H1 (cell line): ENCODE measurements at regions not wholly inside any gene's neighbourhood (a gene's known extent, or its start where the extent isn't known, plus 50 kb on each side); places are given as distances from the start of the nearest gene placed in this dataset.

ENCODE experiments used
- CTCF ChIA-PET: fragments of 300-600 bp; sonication (Branson Sonifier 250); formaldehyde crosslinking; loops from one replicate; lab custom pipeline; 2021; ENCODE audit not compliant: partially characterized antibody; lab: Charles Lee
- POLR2A ChIA-PET: fragments of 300-600 bp; sonication (Branson Sonifier 250); formaldehyde crosslinking; loops from one replicate; lab custom pipeline; 2021; ENCODE audit warnings: inconsistent platforms; ENCODE audit not compliant: partially characterized antibody; lab: Charles Lee
- DNase-seq, 2 experiments: peaks; one replicate each; pipeline versions ENCODE4 v3.0.0 to v3.0.0-alpha.2; 2010 to 2022; ENCODE audit warnings: low spot score in 2 of 2, low read depth in 1 of 2, mixed read lengths in 1 of 2
- FAIRE-seq: peaks from 2 replicates; lab custom pipeline; 2011; peaks lifted over from hg19 to GRCh38; lab: Jason Lieb, UNC
- H2AFZ ChIP-seq: 2 replicates; pipeline ENCODE4 v1.8.1; 2012; ENCODE audit warnings: low read length, inconsistent platforms
- H2AK5ac ChIP-seq: 2 replicates; pipeline ENCODE4 v1.6.1; 2013; ENCODE audit warnings: low read depth, low read length
- H2BK120ac ChIP-seq: replicated peaks from 2 replicates; pipeline ENCODE3; 2013; ENCODE audit warnings: low read depth, low read length, inconsistent platforms
- H2BK12ac ChIP-seq: 2 replicates; pipeline ENCODE4 v1.6.1; 2013; ENCODE audit warnings: low read depth, low read length
- H2BK15ac ChIP-seq: 2 replicates; pipeline ENCODE4 v1.6.1; 2013; ENCODE audit warnings: low read length
- H2BK20ac ChIP-seq: 2 replicates; pipeline ENCODE4 v1.6.1; 2013; ENCODE audit warnings: low read length
- H2BK5ac ChIP-seq: 2 replicates; pipeline ENCODE4 v1.6.1; 2013; ENCODE audit warnings: low read depth, low read length
- H3K14ac ChIP-seq: 2 replicates; pipeline ENCODE4 v1.6.1; 2013; ENCODE audit warnings: inconsistent platforms; ENCODE audit not compliant: insufficient read length
- H3K18ac ChIP-seq: 2 replicates; pipeline ENCODE4 v1.6.1; 2013; ENCODE audit warnings: low read length; ENCODE audit errors: extremely low read depth
- H3K23ac ChIP-seq: 2 replicates; pipeline ENCODE4 v1.6.1; 2013; ENCODE audit warnings: inconsistent platforms; ENCODE audit not compliant: insufficient read length
- H3K23me2 ChIP-seq: 2 replicates; pipeline ENCODE4 v1.6.1; 2013; ENCODE audit warnings: low read depth, low read length
- H3K27ac ChIP-seq: 2 replicates; pipeline ENCODE4 v1.6.1; 2011; ENCODE audit warnings: low read depth, low read length, inconsistent platforms
- H3K27me3 ChIP-seq, 4 experiments: replicated peaks in 1 of 4; 1 replicate in 1 of 4; 2 replicates in 3 of 4; pipeline versions ENCODE4 v1.6.1 to v1.8.1; 2011 to 2013; ENCODE audit warnings: low read length in 3 of 4, mild to moderate bottlenecking in 3 of 4, inconsistent platforms in 2 of 4, mixed read lengths in 2 of 4, moderate library complexity in 1 of 4; ENCODE audit not compliant: control insufficient read depth in 3 of 4, insufficient read depth in 3 of 4; ENCODE audit errors: extremely low read depth in 1 of 4
- H3K36me3 ChIP-seq, 4 experiments: 2 replicates each; pipeline versions ENCODE4 v1.6.1 to v1.8.1; 2011 to 2013; ENCODE audit warnings: mild to moderate bottlenecking in 4 of 4, low read length in 3 of 4, moderate library complexity in 2 of 4, control low read depth in 1 of 4, inconsistent platforms in 1 of 4; ENCODE audit not compliant: insufficient read depth in 4 of 4, control insufficient read depth in 2 of 4
- H3K4ac ChIP-seq: replicated peaks from 2 replicates; pipeline ENCODE3; 2013; ENCODE audit warnings: low read length, low read depth, mixed read lengths, inconsistent platforms; ENCODE audit not compliant: insufficient read length
- H3K4me1 ChIP-seq, 4 experiments: replicated peaks in 1 of 4; 1 replicate in 1 of 4; 2 replicates in 3 of 4; pipeline versions ENCODE4 v1.6.1 to v1.8.1; 2011 to 2013; ENCODE audit warnings: low read length in 3 of 4, inconsistent platforms in 2 of 4, mixed read lengths in 1 of 4; ENCODE audit not compliant: insufficient read depth in 4 of 4, control insufficient read depth in 3 of 4
- H3K4me2 ChIP-seq, 2 experiments: 2 replicates each; pipeline versions ENCODE4 v1.6.1 to v1.8.1; 2011 to 2013; ENCODE audit warnings: low read depth in 2 of 2, low read length in 2 of 2, control low read depth in 1 of 2, inconsistent platforms in 1 of 2, mild to moderate bottlenecking in 1 of 2; ENCODE audit not compliant: insufficient read depth in 1 of 2
- H3K4me3 ChIP-seq, 4 experiments: fragments of 200-600, 300-600 bp in 1 of 4; sonication (generic), shearing (Covaris generic), sonication (Bioruptor Twin) in 1 of 4; 2 replicates each; pipeline versions ENCODE4 v1.5.1 to v1.8.1; 2011 to 2016; ENCODE audit warnings: low read length in 4 of 4, low read depth in 3 of 4, control low read depth in 2 of 4, inconsistent platforms in 2 of 4, mild to moderate bottlenecking in 2 of 4, mixed read lengths in 1 of 4, moderate library complexity in 1 of 4; ENCODE audit not compliant: insufficient read depth in 2 of 4; ENCODE audit errors: extremely low read depth in 1 of 4
- H3K56ac ChIP-seq: replicated peaks from 2 replicates; pipeline ENCODE3; 2013; ENCODE audit warnings: low read depth, mild to moderate bottlenecking, mixed read lengths, low read length, inconsistent platforms; ENCODE audit not compliant: insufficient read length
- H3K79me1 ChIP-seq: 2 replicates; pipeline ENCODE4 v1.6.1; 2013; ENCODE audit warnings: low read depth, low read length, control low read depth
- H3K79me2 ChIP-seq, 2 experiments: 2 replicates each; pipeline versions ENCODE4 v1.6.1 to v1.8.1; 2012 to 2013; ENCODE audit warnings: low read length in 2 of 2, mild to moderate bottlenecking in 2 of 2, inconsistent platforms in 1 of 2; ENCODE audit not compliant: insufficient read depth in 2 of 2, control insufficient read depth in 1 of 2
- H3K9ac ChIP-seq, 4 experiments: replicated peaks in 1 of 4; 1 replicate in 1 of 4; 2 replicates in 3 of 4; pipeline versions ENCODE4 v1.6.1 to v1.8.1; 2011 to 2013; ENCODE audit warnings: low read depth in 3 of 4, low read length in 3 of 4, control low read depth in 2 of 4, mild to moderate bottlenecking in 2 of 4, moderate library complexity in 2 of 4, inconsistent platforms in 1 of 4; ENCODE audit errors: extremely low read depth in 1 of 4
- H3K9me3 ChIP-seq, 2 experiments: 2 replicates each; pipeline versions ENCODE4 v1.6.1 to v1.8.1; 2012 to 2013; ENCODE audit warnings: mild to moderate bottlenecking in 2 of 2, moderate library complexity in 2 of 2, control low read depth in 1 of 2, inconsistent platforms in 1 of 2, low read depth in 1 of 2, low read length in 1 of 2, mixed read lengths in 1 of 2; ENCODE audit not compliant: insufficient read depth in 2 of 2
- H4K20me1 ChIP-seq, 2 experiments: replicated peaks in 1 of 2; 2 replicates each; pipeline versions ENCODE3 to v1.8.1; 2011 to 2013; ENCODE audit warnings: inconsistent platforms in 2 of 2, low read length in 2 of 2, mild to moderate bottlenecking in 1 of 2; ENCODE audit not compliant: insufficient read depth in 2 of 2, control insufficient read depth in 1 of 2
- H4K5ac ChIP-seq: 2 replicates; pipeline ENCODE4 v1.6.1; 2013; ENCODE audit warnings: low read length, low read depth, mixed read lengths, inconsistent platforms; ENCODE audit not compliant: insufficient read length
- H4K8ac ChIP-seq: 2 replicates; pipeline ENCODE4 v1.8.0; 2013; ENCODE audit warnings: mild to moderate bottlenecking, moderate library complexity, low read length, inconsistent platforms; ENCODE audit not compliant: insufficient read depth; ENCODE audit errors: extremely low read depth
- H4K91ac ChIP-seq: replicated peaks from 2 replicates; pipeline ENCODE3; 2013; ENCODE audit warnings: low read length, mixed read lengths, inconsistent platforms; ENCODE audit not compliant: insufficient read length
- ASH2L ChIP-seq: fragments of 200-600, 300-600 bp; sonication (generic); IDR thresholded peaks from one replicate; pipeline ENCODE4 v1.7.1; 2017; ENCODE audit warnings: low read length
- CBX5 ChIP-seq: fragments of 300-800, 300-1000 bp; sonication (generic); IDR thresholded peaks from 2 replicates; pipeline ENCODE4 v1.7.1; 2016; ENCODE audit warnings: antibody characterized with exemption, low read length, low read depth
- CBX8 ChIP-seq: fragments of 300-800, 300-1000 bp; sonication (generic); IDR thresholded peaks from 2 replicates; pipeline ENCODE4 v1.7.1; 2016; ENCODE audit warnings: low read depth, low read length, borderline replicate concordance
- CHD1 ChIP-seq: IDR thresholded peaks from 2 replicates; pipeline ENCODE4 v1.6.1; 2012; ENCODE audit warnings: low read depth, low read length, improper control_type of control experiment
- EZH2 ChIP-seq: fragments of 200-600 bp; sonication (generic); IDR thresholded peaks from 2 replicates; pipeline ENCODE4 v1.7.1; 2012; ENCODE audit warnings: low read depth, mild to moderate bottlenecking, moderate library complexity, low read length, inconsistent platforms; ENCODE audit not compliant: severe bottlenecking
- HDAC6 ChIP-seq: IDR thresholded peaks from one replicate; pipeline ENCODE4 v1.7.1; 2012; ENCODE audit warnings: low read depth, mild to moderate bottlenecking, inconsistent platforms, low read length, moderate library complexity
- JUN ChIP-seq: IDR thresholded peaks from 2 replicates; pipeline ENCODE4 v1.6.1; 2011; ENCODE audit warnings: low read depth, mild to moderate bottlenecking, improper control_type of control experiment, low read length
- POLR2AphosphoS5 ChIP-seq: IDR thresholded peaks from 2 replicates; pipeline ENCODE4 v1.6.1; 2011; ENCODE audit warnings: low read depth, low read length
- POU5F1 ChIP-seq: IDR thresholded peaks from 2 replicates; pipeline ENCODE4 v1.6.1; 2011; ENCODE audit warnings: low read depth, mild to moderate bottlenecking, low read length, moderate library complexity
- RXRA ChIP-seq: IDR thresholded peaks from 2 replicates; pipeline ENCODE4 v1.6.1; 2011; ENCODE audit warnings: low read depth, mild to moderate bottlenecking, low read length, moderate library complexity; ENCODE audit not compliant: insufficient read depth
- SP2 ChIP-seq: IDR thresholded peaks from 2 replicates; pipeline ENCODE4 v1.6.1; 2012; ENCODE audit warnings: mild to moderate bottlenecking, low read length, inconsistent platforms
- SP4 ChIP-seq: IDR thresholded peaks from 2 replicates; pipeline ENCODE4 v1.6.1; 2012; ENCODE audit warnings: low read length, inconsistent platforms
- TAF1 ChIP-seq: IDR thresholded peaks from 2 replicates; pipeline ENCODE4 v1.6.1; 2011; ENCODE audit warnings: mild to moderate bottlenecking, low read depth, low read length
- TEAD4 ChIP-seq: IDR thresholded peaks from 2 replicates; pipeline ENCODE4 v1.6.1; 2012; ENCODE audit warnings: low read depth, low read length, inconsistent platforms, mixed read lengths
- ZNF274 ChIP-seq: IDR thresholded peaks from 2 replicates; pipeline ENCODE4 v1.7.0; 2012; ENCODE audit warnings: low read length, borderline replicate concordance; ENCODE audit errors: extremely low read depth
- WGBS, 2 experiments: shearing (Covaris generic) in 1 of 2; methylation state at CpG; one replicate each; pipeline versions ENCODE4 v1.1.6 to v1.1.7; 2013 to 2015; ENCODE audit warnings: low lambda C conversion rate in 2 of 2, mixed read lengths in 2 of 2, inconsistent platforms in 1 of 2, low coverage in 1 of 2, missing lambda C conversion rate in 1 of 2; ENCODE audit not compliant: insufficient replicate concordance in 2 of 2, insufficient coverage in 1 of 2, insufficient read length in 1 of 2; ENCODE audit errors: extremely low coverage in 1 of 2, missing lambda C conversion rate in 1 of 2; 5-methylcytosine and 5-hydroxymethylcytosine counted together
- TF ChIP-seq, protein P1 (sequence below): IDR thresholded peaks from 2 replicates; pipeline ENCODE4 v1.6.1; 2012; ENCODE audit warnings: inconsistent platforms

DNA sequence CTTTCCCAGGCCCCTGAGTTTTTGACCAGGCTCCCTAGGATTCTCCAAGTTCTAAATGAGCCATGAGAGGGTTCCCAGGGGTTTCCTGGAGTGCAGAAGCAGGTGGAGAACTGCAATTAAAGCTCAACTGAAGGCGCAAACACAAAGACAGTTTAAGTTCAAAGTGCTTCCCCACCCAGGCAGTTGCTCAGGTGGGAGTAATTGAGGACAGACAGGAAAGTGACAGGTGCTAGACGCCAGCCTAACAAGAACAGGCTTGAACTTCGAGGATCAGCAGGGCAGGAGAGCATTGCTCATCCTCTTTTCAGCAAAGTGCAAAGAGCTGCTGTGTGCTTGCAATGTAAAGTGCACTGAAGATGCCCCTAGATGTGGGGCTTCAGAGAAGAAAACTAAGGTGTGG lies 77.2 kb upstream of the ST8SIA3 start:
- Histone ChIP-seq H3K27me3 (no peaks in the 10 kb centered on the region), H2BK120ac (no peak overlapping the region), H3K4me2 (no peak overlapping the region), H3K4ac (no peak overlapping the region), H2BK12ac (no peak overlapping the region), H3K18ac (no peak overlapping the region), H4K8ac (no peak overlapping the region), H3K56ac (no peak overlapping the region), H2BK5ac (no peak overlapping the region), H2BK15ac (0 out of 2 replicates have a peak overlapping the region, but pooled peaks have one; percentile 53), H4K5ac (no peak overlapping the region), H4K20me1 (no peaks in the 10 kb centered on the region), H3K27ac (no peak overlapping the region), H3K79me2 (no peaks in the 10 kb centered on the region), H4K91ac (no peak overlapping the region), H3K4me3 (no peak overlapping the region), H3K14ac (no peak overlapping the region), H3K9ac (no peak overlapping the region), H2AK5ac (no peak overlapping the region), H3K79me1 (no peaks in the 10 kb centered on the region), H3K36me3 (no peaks in the 10 kb centered on the region), H3K23me2 (no peaks in the 10 kb centered on the region), H3K23ac (no peak overlapping the region), H2AFZ (no peak overlapping the region), H3K4me1 (peaks cover 0 to 2% (median 0%) of the 10 kb centered on the region in 4 experiments; a peak in 1 of 7 replicates), H2BK20ac (no peak overlapping the region), H3K9me3 (no peaks in the 10 kb centered on the region)
- ChIA-PET POLR2A (no interaction called here), CTCF (interaction anchor here (1.7 kb wide), 1 partner anchor 14 kb away, joined by 5 read pairs; no protein-coding TSS in a partner anchor)
- 98% methylated on average over 3 of the region's 3 CpGs; no CpG with 5 or more reads in 1 of the 2 experiments for WGBS, 2 experiments
- FAIRE-seq (no peak), DNase-seq (no peak)
- TF ChIP-seq POLR2AphosphoS5 (no peak), CHD1 (no peak), POU5F1 (no peak), TAF1 (no peak), CBX8 (no peak), CBX5 (no peak), ZNF274 (no peak), JUN (no peak), RXRA (no peak), HDAC6 (no peak), SP2 (no peak), SP4 (no peak), TEAD4 (no peak), EZH2 (no peak), ASH2L (no peak)
- TF ChIP-seq, protein P1, sequence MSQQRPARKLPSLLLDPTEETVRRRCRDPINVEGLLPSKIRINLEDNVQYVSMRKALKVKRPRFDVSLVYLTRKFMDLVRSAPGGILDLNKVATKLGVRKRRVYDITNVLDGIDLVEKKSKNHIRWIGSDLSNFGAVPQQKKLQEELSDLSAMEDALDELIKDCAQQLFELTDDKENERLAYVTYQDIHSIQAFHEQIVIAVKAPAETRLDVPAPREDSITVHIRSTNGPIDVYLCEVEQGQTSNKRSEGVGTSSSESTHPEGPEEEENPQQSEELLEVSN: no peak
